Suppressor macrophage (primary cell): ENCODE measurements at regions not wholly inside any gene's neighbourhood (a gene's known extent, or its start where the extent isn't known, plus 50 kb on each side); places are given as distances from the start of the nearest gene placed in this dataset.

Experiments used
- DNase-seq, 4 experiments: peaks; one replicate each; pipeline ENCODE4 v3.0.0-alpha.2; 2020 to 2022

DNA sequence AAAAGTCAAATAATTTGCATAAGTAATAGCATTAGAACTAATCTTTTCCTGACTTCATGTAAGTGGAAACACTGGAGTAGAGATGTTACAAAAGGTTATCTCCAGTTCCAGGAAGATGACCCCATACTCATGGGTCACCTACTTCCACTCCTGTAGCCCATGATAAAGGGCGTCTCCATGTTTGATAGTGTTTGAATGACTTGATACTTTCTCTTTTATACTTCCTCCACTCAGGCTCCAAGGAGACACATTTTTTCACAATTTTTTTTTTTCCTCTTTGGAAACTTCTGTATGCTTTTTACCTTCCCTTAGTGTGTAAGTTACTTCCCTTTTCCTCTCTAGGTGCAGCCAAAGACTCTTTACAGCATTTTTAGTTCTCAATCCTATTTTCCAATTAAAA lies 382.1 kb upstream of the B3GALT2 start:
- peak in 2 of 4 experiments; percentile 26 to 43 for DNase-seq

DNA sequence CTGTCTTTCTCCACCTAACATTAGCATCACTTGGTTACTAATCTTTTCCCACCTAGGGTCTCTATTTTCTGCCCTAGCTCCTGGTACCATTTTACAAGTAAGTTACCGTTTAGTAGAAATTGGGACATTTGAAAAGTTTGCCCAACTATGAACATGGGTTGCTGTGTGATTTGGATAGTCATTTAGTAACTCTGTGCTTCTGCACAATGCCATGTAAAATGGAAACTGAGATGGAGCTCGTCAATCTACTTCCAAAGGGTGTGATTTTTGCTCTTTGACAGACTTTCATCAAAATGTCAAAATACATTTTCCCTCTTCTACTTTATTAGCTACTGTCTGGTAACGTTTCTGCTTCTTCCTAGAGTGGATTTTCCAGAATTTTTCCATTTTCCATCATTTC lies 381.5 kb upstream of the B3GALT2 start:
- no peak for DNase-seq

DNA sequence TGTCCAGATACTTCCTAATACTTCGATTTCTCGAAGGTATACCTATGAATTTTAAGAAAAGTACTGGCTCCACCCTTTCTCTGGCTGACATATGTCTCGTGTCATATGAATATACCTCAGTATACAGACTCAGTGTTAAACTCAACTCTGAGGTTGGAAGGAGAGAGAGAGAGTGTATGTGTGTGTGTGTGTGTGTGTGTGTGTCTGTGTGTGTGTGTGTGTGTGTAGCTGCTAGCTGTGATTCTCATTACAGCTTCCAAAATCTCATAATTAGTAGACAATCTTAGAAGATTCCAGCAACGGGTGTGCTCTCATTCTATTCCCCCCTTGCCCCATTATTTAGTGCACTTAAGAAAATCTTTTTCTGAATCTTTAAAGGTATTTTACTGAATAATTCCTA lies 380.3 kb upstream of the B3GALT2 start:
- DNase-seq: no peak

DNA sequence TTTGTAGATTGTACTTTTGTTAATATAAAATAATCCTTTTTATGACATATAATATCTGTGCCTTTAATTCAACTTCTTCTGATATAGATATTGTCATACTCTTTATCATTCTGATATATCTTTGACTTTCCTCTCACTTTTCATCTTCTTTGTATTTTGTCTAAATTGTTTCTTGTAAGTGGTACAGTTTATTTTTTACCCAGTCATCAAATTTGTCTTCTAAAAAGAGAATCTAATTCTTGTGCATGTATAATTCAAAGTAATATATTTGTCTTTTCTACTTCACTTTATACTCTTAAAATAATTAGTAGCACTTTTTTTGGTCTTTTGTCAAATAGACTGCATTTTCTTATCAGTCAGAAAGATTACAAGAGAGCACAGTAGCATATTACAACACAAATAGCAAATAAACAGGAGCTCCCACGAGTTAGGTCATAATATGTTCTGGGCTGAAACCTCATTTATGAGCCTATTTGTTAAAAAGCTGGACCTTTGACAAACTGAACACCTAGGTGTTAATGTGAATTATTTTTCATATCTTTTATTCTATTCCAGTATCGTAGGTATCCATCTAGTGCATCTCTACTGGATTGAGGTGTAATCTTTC lies 379.7 kb upstream of the B3GALT2 start:
- no peak for DNase-seq

DNA sequence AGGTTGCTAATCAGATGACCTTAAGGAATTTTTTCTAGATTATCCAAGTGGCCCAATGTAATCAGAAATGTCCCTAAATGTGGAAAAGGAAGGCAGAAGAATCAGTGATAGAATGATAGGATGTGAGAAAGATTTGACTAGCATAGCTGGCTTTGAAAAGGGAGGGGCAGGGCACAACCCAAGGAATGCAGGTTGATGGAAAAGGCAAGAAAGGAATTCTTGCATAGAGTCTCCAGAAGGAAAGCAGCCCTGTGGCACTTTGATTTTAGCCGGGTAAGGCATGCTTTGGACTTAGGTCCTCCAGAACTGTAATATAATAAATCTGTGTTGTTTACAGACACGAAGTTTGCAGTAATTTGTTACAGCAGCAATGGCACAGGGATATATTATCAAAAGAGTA lies 375.7 kb upstream of the B3GALT2 start:
- no peak for DNase-seq

DNA sequence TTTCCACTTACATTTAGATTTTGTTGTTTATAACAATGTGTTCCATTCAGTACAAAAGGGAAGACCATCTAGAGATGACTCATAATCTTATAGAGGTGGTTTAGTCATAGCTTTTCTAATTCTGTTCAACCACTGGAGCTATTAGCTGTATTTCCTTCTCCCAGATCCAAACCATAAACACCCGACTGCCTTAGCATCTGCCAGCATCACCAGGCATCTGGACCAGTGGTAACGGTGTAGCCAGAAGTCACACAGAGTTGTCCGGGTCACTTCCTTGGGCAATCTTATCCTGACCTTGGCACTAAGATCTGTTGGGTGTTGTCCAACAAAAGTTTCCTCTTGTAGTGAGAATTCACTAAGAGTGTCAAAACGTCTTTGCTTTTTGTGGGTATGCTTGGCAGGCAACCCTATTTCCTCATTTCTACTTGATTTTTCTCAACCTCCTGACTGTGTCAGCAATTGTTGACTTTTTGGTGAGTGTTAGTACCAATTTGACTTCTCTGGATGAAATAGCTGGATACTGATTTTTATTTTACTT lies 372.1 kb upstream of the B3GALT2 start:
- peak; percentile 51 to 81 (median 67) for DNase-seq

DNA sequence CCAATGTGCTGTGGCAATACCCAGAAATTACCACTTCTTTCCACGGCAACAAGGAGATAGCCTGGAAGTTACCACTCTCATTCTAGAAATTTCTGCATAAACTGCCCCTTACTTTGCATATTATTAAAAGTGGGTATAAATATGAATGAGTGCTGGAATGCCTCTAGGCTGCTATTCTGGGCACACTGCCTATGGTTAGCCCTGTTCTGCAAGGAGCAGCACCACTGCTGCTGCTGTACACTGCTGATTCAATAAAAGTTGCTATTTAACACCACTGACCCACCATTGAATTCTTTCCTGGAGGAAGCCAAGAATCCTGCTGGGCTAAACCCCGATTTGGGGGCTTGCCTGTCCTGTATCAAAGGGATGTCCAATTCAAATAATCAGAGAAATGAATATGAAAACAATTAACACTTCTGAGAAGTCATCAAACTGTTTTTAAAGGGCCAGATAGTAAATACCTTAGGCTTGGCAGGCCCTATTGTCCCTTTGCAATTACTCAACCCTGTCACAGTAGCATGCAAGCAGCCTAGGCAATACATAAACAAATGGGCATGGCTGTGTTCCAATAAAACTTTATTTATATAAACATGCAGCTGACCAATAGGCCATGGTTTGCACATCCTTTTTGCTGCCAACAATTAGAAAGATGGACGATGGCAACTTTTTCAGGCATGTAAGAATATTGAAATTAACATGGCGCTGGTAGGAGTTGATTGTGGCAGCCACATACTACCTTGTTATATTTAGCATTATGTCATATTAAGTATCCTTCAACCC lies 369.4 kb upstream of the B3GALT2 start:
- no peak for DNase-seq

DNA sequence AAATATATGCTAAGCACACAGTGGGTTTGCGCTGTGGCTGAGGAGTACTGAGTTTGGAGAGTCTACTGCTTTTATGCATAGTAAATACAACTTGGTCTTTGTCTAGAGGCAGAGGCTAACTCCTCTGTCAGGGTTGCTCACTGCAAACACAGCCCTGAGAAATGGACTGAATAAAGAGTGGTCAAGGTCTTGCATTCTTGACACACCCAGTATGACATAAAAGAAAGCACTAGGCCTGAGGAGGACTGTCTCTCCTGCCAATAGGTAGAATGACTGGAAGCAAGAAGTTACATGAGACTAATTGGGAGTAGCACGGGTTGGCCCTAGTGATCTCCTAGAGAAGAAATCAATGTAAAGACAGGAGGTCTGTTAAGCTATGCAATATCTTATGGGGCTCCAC lies 367.2 kb upstream of the B3GALT2 start:
- no peak for DNase-seq

DNA sequence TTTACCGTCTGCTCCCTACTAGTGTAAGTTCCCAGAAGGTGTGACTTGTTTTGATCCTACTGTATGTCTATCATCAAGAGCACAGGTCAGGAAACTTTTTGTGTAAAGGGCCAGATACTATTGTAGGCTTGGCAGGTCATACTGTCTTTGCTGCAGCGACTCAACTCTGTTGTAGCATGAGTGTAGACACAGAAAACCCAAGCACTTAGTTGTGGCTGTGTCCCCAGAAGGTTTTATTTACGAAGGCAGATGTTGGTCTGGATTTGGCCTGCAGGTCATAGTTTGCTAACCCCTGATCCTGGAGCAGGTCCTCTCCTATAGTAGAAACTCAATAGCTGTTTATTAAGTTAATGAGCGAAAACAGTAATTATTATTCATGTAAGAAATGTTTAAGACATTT lies 365.9 kb upstream of the B3GALT2 start:
- DNase-seq: no peak

DNA sequence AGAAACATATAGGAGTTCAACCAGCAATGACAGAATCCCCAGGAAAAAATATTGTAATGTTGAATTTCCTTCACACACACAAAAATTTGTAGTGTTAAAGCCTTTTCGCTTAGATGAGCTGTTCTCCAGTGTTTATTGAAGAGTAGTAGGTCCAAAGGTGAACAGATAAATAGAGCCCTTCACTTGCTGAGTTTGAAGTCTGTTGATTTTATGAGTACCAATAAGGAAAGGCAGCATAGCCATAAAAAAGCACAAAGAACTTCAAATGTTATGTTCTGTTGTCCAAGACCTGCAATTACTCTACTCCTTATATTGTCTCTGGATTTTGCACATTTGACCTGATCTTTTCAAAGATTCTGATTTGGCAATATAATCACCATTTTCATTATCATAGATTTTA lies 362.7 kb upstream of the B3GALT2 start:
- no peak for DNase-seq

DNA sequence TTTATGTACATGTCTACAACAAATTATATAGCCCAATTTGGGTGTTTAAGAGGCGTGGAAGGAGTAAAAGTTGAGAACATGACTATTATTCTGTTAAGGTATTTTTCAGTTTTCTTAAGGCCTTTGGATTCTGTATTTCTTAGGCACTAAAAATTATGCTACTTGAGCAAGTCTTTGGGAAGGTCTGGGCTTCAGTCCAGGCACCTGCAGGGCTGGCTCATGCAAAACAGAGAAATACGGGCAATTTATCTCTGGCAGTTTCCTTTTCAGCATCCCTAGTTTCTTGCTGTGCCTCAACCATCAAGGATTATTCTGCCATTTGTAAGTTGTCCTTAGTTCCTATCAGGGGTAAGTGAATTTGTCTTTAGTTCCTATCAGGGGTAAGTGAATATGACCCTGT lies 358.8 kb upstream of the B3GALT2 start:
- no peak for DNase-seq

DNA sequence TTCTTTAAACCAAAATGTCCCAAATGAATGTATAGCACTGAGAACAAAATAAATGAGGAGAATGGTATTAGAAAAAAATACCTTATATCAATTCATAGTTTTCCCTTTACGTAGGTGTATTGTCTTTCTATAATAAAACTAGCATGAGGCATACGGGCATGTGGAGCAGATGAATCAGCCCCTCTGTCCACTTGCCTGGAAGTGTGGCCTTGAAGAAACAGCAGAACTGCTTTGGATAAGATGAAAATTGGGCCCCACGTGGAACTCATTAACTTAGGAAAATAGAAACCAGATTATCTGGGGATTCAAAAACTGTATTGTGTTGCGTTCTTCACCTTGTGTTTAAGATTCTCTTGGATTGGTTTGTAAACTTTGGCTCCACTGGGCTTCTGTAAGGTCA lies 356.8 kb upstream of the B3GALT2 start:
- no peak for DNase-seq

DNA sequence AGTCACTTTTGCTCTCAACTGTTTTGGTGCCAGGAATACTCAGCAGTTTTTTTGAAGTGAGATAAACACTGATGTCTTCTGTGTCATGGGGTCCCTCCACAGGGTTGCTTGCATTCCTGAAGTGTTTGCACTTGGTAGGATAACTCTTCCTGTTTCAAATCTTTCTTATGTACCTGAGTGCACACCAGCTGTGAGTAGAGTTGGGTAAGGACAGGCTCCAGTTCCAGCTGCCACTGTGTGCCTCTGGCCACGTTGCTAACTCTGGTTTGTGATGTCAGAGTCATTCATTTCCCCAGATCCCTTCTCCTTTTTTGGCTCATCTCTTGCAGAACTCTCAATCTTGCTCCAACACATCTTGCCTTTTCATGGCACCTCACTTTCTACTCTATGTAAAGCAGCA lies 356.3 kb upstream of the B3GALT2 start:
- DNase-seq: peak; percentile 57 to 77 (median 74)

DNA sequence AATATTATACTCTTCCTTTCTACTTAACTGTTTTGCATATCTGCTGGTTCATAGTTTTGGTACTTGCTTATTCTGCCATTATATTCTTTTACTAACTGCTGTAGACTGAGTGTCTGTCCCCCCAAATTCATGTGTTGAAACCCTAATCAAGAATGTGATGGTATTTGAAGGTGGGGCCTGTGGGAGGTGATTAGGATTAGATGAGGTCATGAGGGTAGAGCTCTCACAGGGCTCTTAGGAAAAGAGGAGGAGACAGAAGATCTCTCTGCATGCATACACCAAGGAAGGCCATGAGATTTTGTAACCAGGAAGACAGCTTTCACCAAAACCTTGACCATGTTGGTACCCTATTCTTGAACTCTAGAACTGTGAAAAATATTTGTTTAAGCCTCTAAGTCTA lies 354.1 kb upstream of the B3GALT2 start:
- no peak for DNase-seq

DNA sequence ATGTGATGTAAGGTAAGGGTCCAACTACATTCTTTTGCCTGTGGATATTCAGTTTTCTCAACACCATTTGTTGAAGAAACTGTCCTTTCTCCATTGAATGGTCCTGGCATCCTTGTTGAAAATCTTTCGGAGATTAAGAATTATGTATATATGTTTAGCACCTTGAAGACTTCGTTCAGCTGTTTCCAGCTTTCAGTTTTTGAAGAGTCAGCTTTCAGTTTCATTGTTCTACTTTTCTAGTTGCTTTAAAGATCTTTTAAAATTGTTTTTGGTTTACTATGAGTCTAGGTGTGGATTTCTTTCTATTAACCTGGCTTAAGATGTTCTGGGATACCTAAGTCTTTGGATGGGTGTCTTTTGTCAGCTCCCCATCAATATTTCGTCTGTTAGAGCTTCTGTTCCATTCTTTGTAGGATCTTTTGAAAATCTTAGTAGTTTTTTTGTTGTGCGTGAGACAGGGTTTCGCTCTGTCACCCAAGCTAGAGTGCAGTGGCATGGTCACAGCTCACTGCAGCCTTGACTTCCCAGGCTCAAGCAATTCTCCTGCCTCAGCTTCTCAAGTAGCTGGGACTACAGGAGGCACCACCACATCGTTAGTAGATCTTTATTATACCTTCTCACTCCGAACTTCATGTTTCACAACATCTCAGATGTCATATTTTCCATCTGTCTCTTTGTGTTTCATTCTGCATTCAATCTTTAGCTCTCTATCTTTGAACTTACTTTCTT lies 353.5 kb upstream of the B3GALT2 start:
- DNase-seq: no peak

DNA sequence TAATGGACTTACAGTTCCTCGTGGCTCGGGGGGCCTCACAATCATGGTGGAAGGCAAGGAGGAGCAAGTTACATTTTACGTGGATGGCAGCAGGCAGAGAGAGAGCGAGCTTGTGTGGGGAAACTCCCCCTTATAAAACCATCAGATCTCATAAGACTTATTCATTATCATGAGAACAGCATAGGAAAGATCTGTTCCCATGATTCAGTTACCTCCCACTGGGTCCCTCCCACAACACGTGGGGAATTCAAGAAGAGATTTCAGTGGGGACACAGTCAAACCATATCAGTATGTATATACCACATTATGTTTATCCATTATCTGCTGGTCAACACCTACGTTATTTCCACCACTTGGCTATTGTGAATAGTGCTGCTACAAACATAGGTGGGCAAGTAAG lies 352.3 kb upstream of the B3GALT2 start:
- DNase-seq: no peak

DNA sequence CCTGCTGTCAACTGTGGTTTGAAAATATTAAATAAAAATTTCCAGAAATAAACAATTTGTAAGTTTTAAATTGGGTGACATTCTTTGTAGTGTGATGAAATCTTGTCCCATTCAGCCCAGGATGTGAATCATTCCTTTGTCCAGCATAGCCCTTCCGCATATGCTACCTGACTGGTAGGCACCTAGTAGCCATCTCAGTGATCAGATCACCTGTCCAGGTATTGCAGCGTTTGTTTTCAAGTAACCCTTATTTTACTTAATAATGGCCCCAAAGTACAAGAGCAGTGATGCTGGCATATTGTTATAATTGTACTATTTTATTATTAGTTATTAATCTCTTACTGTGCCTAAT lies 351.6 kb upstream of the B3GALT2 start:
- DNase-seq: no peak

DNA sequence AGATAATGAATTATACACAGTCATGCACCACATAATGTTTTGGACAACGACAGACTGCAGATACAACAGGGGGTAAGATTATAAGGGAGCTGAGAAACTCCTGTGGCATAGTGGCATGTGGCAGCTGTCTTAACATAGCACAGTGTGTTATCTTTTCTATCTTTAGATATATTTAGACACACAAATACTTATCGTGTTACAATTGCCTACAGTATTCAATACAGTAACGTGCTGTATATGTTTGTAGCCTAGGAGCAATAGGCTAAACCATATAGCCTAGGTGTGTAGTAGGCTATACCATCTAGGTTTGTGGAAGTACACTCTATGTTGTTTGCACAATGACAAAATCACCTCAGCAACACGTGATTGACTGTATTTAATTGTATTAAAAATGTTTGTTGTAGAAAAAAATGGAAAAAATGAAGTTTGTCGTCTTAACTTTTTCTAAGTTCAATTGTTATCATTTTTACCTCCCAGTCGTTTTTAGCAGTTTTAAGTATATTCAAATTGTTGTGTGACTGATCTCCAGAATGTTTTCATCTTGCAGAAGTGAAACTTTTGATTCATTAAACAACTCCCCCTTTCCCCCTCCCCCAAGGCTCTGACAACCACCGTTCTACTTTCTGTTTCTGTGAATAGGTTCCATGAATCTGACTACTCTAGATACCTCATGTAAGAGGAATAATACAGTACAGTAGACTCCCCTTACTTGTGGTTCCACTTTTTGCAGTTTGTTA lies 351.0 kb upstream of the B3GALT2 start:
- peak; percentile 25 to 62 (median 42) for DNase-seq

DNA sequence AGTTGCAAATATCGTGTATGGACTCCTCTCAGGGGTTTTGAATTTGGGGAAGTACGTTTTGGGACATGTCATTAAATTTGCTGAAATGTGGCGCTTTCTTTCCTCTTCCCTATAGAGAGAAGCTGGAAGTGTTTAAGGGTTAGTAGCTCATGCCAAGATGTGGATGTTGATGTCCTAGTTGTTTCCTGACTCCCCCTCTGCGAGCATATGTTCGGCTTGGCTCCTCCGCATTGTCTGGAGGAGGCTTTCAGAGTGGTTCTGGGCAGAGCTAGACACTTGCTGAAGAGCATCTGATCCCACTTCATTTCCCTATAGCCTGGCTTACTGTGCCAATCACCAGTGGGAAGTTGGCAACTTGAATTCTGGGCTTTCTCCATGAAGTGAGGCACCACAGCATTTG lies 347.4 kb upstream of the B3GALT2 start:
- peak; percentile 4 to 55 (median 29) for DNase-seq

DNA sequence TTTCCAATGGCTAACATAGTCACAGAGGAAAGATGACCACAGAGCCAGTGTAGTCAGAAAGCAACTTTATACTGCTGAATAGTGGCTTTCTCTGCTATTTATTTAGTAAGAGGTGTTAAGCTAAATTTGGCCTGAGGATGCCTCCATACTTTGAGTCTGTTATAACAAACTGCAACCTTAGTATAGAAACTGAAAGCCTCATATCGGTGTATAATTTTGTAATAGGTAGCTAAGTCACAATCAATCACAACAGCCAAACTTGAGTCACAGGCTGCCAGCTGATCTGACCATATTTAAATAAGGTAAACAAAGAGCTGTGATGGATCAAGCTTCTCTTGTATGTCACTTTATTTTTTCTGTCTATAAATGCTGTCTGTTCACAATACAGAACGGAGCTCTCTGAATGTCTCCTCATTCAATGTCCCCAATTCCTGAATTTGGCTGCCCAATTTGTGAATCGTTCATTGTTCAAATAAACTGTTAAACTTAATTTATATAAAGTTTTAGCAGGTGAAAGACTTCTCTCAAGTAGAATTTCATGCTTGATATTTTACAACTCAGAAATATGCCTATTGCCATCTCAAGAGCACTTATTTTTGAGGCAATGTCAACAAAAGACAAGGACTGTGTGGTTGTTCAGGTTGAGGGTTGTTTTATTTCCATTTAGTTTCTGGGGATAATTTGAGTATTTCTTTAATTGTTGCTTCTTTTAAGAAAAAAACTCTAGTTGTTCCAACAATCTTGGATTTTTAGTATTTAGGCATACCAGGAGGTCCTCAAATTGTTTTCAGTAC lies 339.7 kb upstream of the B3GALT2 start:
- DNase-seq: no peak

DNA sequence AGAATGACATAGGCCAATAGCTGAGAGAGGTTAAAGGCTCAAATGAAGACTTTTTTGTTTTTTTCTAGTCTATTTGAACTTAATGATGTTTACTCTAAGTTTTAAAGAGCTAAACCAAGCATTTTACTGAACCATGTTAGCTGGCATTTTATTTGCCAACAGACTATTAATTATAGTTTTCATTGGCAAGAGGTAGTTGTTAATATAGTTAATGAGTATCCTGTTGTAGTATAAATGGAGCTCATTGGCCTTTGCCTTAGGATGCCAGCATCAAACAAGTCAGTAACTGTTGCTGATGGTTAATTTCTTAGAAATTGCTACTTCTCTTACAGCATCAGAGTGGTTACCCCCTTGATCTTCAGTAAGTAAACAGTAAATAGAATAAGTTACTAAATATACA lies 339.0 kb upstream of the B3GALT2 start:
- no peak for DNase-seq

DNA sequence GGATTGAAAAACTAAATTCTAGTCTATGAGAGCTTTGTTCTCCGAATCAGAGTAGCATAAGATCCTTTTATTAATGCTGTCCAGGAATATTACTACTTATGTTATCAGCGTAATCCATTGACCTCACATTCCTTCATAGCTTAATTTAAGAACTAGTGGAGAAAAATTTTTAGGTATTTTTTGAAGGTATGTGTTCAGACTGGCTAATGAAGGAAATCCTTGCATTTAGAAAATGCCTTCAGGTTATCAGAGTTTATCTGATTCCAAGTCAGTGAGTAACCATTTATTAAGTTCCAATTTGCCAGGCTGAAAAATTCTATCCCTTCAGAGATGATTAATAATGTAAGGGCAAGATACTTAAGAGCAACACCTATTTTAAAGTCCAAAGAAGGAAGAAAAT lies 338.2 kb upstream of the B3GALT2 start:
- DNase-seq: no peak
